Heart right ventricle (tissue), 16 donors: ENCODE measurements at regions not wholly inside any gene's neighbourhood (a gene's known extent, or its start where the extent isn't known, plus 50 kb on each side); places are given as distances from the start of the nearest gene placed in this dataset.

Source experiments
- ATAC-seq, 8 donors: fragments of 200-7000 bp; cut with Tn5 transposase; one replicate each; pipeline ENCODE4 v1.9.1; 2020; ENCODE audit warnings: mild to moderate bottlenecking in 8 of 8, moderate library complexity in 8 of 8, moderate number of reproducible peaks in 1 of 8
- DNase-seq, 2 donors: peaks; one replicate each; pipeline ENCODE4 v3.0.0-alpha.2; 2020
- H3K27ac ChIP-seq, 10 donors: fragments of 200-600 bp; sonication (generic) in 2 of 10; one replicate each; pipeline versions ENCODE4 v1.5.0 to v1.8.0; 2020 to 2022; ENCODE audit warnings: mild to moderate bottlenecking in 3 of 10
- H3K27me3 ChIP-seq, 7 donors: fragments of 200-600 bp; one replicate each; pipeline ENCODE4 v1.8.0; 2021 to 2022; ENCODE audit warnings: mild to moderate bottlenecking in 2 of 7
- H3K36me3 ChIP-seq, 9 donors: fragments of 200-600 bp; sonication (generic) in 1 of 9; one replicate each; pipeline versions ENCODE4 v1.5.0 to v1.8.0; 2020 to 2022; ENCODE audit warnings: mild to moderate bottlenecking in 2 of 9
- H3K4me1 ChIP-seq, 9 donors: fragments of 200-600 bp; sonication (generic) in 1 of 9; one replicate each; pipeline versions ENCODE4 v1.5.0 to v1.8.0; 2020 to 2022; ENCODE audit warnings: mild to moderate bottlenecking in 4 of 9
- H3K4me3 ChIP-seq, 10 donors: fragments of 200-600 bp; sonication (generic) in 2 of 10; one replicate each; pipeline versions ENCODE4 v1.5.0 to v1.8.0; 2020 to 2022; ENCODE audit warnings: mild to moderate bottlenecking in 7 of 10, moderate library complexity in 2 of 10
- H3K9me3 ChIP-seq, 11 donors: fragments of 200-600 bp in 10 of 11; sonication (generic) in 2 of 11; one replicate each; pipeline versions ENCODE4 v1.5.0 to v1.8.0; 2013 to 2022; ENCODE audit warnings: mild to moderate bottlenecking in 2 of 11, control low read depth in 1 of 11, moderate library complexity in 1 of 11
- CTCF ChIP-seq, 9 donors: fragments of 200-600 bp; sonication (generic) in 2 of 9; IDR thresholded peaks; one replicate each; pipeline versions ENCODE4 v1.5.0 to v1.8.0; 2021 to 2022; ENCODE audit warnings: antibody characterized with exemption in 9 of 9, mild to moderate bottlenecking in 5 of 9, moderate library complexity in 1 of 9
- WGBS, 2 donors: extraction: QIAGEN DNeasy Blood & Tissue Kit; methylation state at CpG; one replicate each; pipeline ENCODE4 v1.1.7; 2013; ENCODE audit warnings: inconsistent platforms in 1 of 2; 5-methylcytosine and 5-hydroxymethylcytosine counted together
- intact Hi-C, 10 donors: fragments of 100-400 bp; cut with DNase I; formaldehyde crosslinking; loops; one replicate each; pipeline versions ENCODE4 v1.11.1 to v1.14.2; 2022
- donor health status: Arrhythmogenic right ventricular cardiomyopathy.
- donor health status: ischemic (EF 13 %, LVEDD 7.1; RV severe dilation, severe dysfunction).
- donor health status: healthy with polysubstance abuse.
- donor health status: DM: no; HTN: yes; CAD: no.
- donor health status: DM: no; HTN: no; CAD: no.
- donor health status: ischemic (EF 25% LVEDD 6.9; RV normal size, moderate dysfunction).
- donor health status: ischemic (EF 25% LVEDD 5.7; RV mildly dilated, moderate dysfunction).
- donor health status: healthy.
- donor health status: DM: yes; HTN: yes; CAD: no.
- donor health status: Ischemic cardiomyopathy.
- donor health status: ischemic (EF 35%, LVEDD 5.7; RV mildly dilated, moderate dysfunction).
- donor health status: nonischemic (EF 11% LVEDD 7.7; RV severe dilation, severe dysfunction).
- donor health status: DM: yes; HTN: yes; CAD: no.
- donor health status: PGD.
- donor health status: ischemic (EF 29% LVEDD 5.4; RV normal size, mild dysfunction).
- donor health status: nonischemic (EF 23%, LVEDD 6.1; RV moderate dilation, normal function).

- no peaks in the 10 kb centered on the region for H3K36me3 ChIP-seq
- no peaks in the 10 kb centered on the region for H3K4me1 ChIP-seq
- no peak overlapping the region for H3K27ac ChIP-seq
- H3K4me3 ChIP-seq = no peak overlapping the region
- no peaks in the 10 kb centered on the region for H3K9me3 ChIP-seq
- peak in 5 of 9 donors; percentile 27 to 56 (median 34) for TF ChIP-seq CTCF (IDR thresholded peaks at IDR 0.05)
- DNase-seq (no peak), ATAC-seq (no peak)
- H3K27me3 ChIP-seq = no peaks in the 10 kb centered on the region
- intact Hi-C loops = loop anchor here in 2 of 10 donors (5.0 to 10.0 kb wide), 2 partner anchors 529 to 907 kb away; no protein-coding TSS in a partner anchor
These were observed 962.5 kb upstream of the AMELY start for GRCh38 chrY:7874080-7874479.

DNA sequence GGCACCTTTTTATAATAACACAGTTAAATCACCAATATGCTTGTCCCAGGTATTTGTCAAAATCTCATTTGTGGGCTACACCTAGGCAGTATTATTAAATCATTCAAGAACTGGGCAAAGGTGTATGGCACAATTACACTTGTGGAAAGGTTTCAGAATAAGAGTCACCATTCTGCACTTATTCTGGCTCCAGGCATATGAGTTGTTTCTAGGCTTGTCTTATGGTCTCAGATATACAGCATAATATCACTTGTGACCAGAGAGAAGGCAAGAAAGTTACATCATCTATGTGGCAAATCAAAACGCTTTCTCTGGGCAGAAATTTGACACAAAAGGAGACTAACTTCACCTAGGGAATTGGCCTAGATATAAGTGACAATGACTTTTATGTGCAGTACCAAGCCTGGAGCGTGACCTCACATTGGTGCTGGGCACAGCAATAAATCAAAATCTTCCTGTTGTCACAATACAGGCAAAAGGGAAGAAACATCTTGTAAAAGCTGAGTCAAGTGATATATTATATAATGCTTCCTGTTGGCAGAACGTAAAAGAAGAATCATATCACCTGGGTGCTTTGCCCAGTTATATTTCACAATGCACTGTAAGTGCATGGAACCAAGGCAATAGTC is 959.9 kb upstream of the AMELY start:
- Histone ChIP-seq H3K36me3 (no peaks in the 10 kb centered on the region), H3K9me3 (no peaks in the 10 kb centered on the region), H3K4me3 (no peak overlapping the region), H3K27me3 (no peaks in the 10 kb centered on the region), H3K27ac (no peak overlapping the region), H3K4me1 (no peaks in the 10 kb centered on the region)
- no peak for TF ChIP-seq CTCF (IDR thresholded peaks at IDR 0.05)
- ATAC-seq = no peak
- WGBS, 2 donors = 78 to 85% methylated on average over 3 of the region's 3 CpGs
- DNase-seq = no peak
- intact Hi-C loops = loop anchor here in 2 of 10 donors (5.0 to 10.0 kb wide), 2 partner anchors 527 to 904 kb away; no protein-coding TSS in a partner anchor

- Histone ChIP-seq H3K27me3 (no peaks in the 10 kb centered on the region), H3K4me3 (no peak overlapping the region), H3K4me1 (no peaks in the 10 kb centered on the region), H3K36me3 (no peaks in the 10 kb centered on the region), H3K9me3 (no peaks in the 10 kb centered on the region), H3K27ac (no peak overlapping the region)
- no peak for TF ChIP-seq CTCF (IDR thresholded peaks at IDR 0.05)
- intact Hi-C loops = no loop called here
- ATAC-seq (no peak), DNase-seq (no peak)
- 45 to 46% methylated on average over 2 of the region's 2 CpGs for WGBS, 2 donors
These were observed 955.4 kb upstream of the AMELY start for GRCh38 chrY:7866976-7867375.

- H3K4me1 ChIP-seq = no peaks in the 10 kb centered on the region
- H3K27me3 ChIP-seq = no peaks in the 10 kb centered on the region
- H3K9me3 ChIP-seq = no peaks in the 10 kb centered on the region
- H3K36me3 ChIP-seq = no peaks in the 10 kb centered on the region
- H3K4me3 ChIP-seq = no peak overlapping the region
- no peak overlapping the region for H3K27ac ChIP-seq
- intact Hi-C loops = no loop called here
- TF ChIP-seq CTCF (IDR thresholded peaks at IDR 0.05) = no peak
- 81 to 88% methylated on average over 3 of the region's 3 CpGs for WGBS, 2 donors
- ATAC-seq (no peak), DNase-seq (no peak)
These were observed 949.4 kb upstream of the AMELY start for GRCh38 chrY:7860781-7861614.
